HepG2 (cell line): ENCODE measurements at regions not wholly inside any gene's neighbourhood (a gene's known extent, or its start where the extent isn't known, plus 50 kb on each side); places are given as distances from the start of the nearest gene placed in this dataset.

ENCODE experiments used
- ATAC-seq: fragments of 200-7000 bp; cut with Tn5 transposase; 3 replicates; pipeline ENCODE4 v1.9.1; 2020; ENCODE audit warnings: mild to moderate bottlenecking, moderate library complexity
- BruUV-seq: library from RNA; stranded (reverse); fragments of 400-500 nt; replicated peaks from 2 replicates; lab custom pipeline; 2021; lab: Mats Ljungman, UMichigan
- CTCF ChIA-PET: fragments of 300-600 bp; formaldehyde crosslinking; extraction: SDS; loops from one replicate; lab custom pipeline; 2021; ENCODE audit warnings: low total read pairs, inconsistent platforms, low intra/inter-chr PET ratio; lab: Yijun Ruan, JAX
- POLR2A ChIA-PET: fragments of 350-600 bp; sonication (Branson Sonifier 250); formaldehyde crosslinking; loops from one replicate; lab custom pipeline; 2020; ENCODE audit warnings: antibody characterized with exemption, inconsistent platforms; lab: Yijun Ruan, JAX
- DNase-seq: peaks from one replicate; pipeline ENCODE4 v3.0.0-alpha.2; 2015; ENCODE audit warnings: low spot score
- FAIRE-seq: peaks from 3 replicates; lab custom pipeline; 2011; peaks lifted over from hg19 to GRCh38; lab: Jason Lieb, UNC
- H2AFZ ChIP-seq: one replicate; pipeline ENCODE4 v1.6.1; 2011; ENCODE audit warnings: low read length, inconsistent platforms
- H3K27ac ChIP-seq: fragments of 300-600 bp; 3 replicates; pipeline ENCODE4 v1.8.0; 2011; ENCODE audit warnings: mixed run types, mild to moderate bottlenecking, mixed read lengths, low read length, inconsistent platforms; ENCODE audit not compliant: insufficient read depth; ENCODE audit errors: extremely low read length
- H3K27me3 ChIP-seq, 2 experiments: fragments of 200-600 bp in 1 of 2; 2 replicates in 1 of 2; 3 replicates in 1 of 2; pipeline versions ENCODE4 v1.6.0 to v1.8.0; 2011; ENCODE audit warnings: low read length in 2 of 2, mild to moderate bottlenecking in 2 of 2, moderate library complexity in 2 of 2, inconsistent platforms in 1 of 2; ENCODE audit not compliant: insufficient read depth in 2 of 2, control insufficient read depth in 1 of 2
- H3K36me3 ChIP-seq, 2 experiments: fragments of 200-600 bp in 1 of 2; replicated peaks in 1 of 2; 2 replicates in 1 of 2; 3 replicates in 1 of 2; pipeline versions ENCODE4 v1.5.1 to v1.8.0; 2011; ENCODE audit warnings: low read length in 2 of 2, inconsistent platforms in 1 of 2; ENCODE audit not compliant: insufficient read depth in 2 of 2, control insufficient read depth in 1 of 2
- H3K4me1 ChIP-seq: 2 replicates; pipeline ENCODE4 v1.5.1; 2012; ENCODE audit warnings: low read length, inconsistent platforms; ENCODE audit not compliant: insufficient read depth
- H3K4me2 ChIP-seq: 2 replicates; pipeline ENCODE4 v1.6.0; 2011; ENCODE audit warnings: low read depth, low read length, inconsistent platforms
- H3K4me3 ChIP-seq, 3 experiments: fragments of 200-600 bp in 1 of 3; sonication (generic), shearing (Covaris generic) in 1 of 3; replicated peaks in 1 of 3; 2 replicates each; pipeline ENCODE4 v1.5.1; 2011 to 2016; ENCODE audit warnings: low read length in 3 of 3, inconsistent platforms in 2 of 3, low read depth in 2 of 3, mild to moderate bottlenecking in 2 of 3, control low read depth in 1 of 3, mixed read lengths in 1 of 3; ENCODE audit not compliant: insufficient read depth in 1 of 3
- H3K79me2 ChIP-seq: one replicate; pipeline ENCODE4 v1.6.1; 2011; ENCODE audit warnings: low read length, inconsistent platforms; ENCODE audit not compliant: insufficient read depth
- H3K9ac ChIP-seq: 2 replicates; pipeline ENCODE4 v1.6.0; 2011; ENCODE audit warnings: mild to moderate bottlenecking, low read depth, low read length, inconsistent platforms; ENCODE audit not compliant: insufficient read depth
- H3K9me3 ChIP-seq: 2 replicates; pipeline ENCODE4 v1.5.1; 2012; ENCODE audit warnings: mild to moderate bottlenecking, low read length
- H4K20me1 ChIP-seq: 2 replicates; pipeline ENCODE4 v1.6.0; 2011; ENCODE audit warnings: inconsistent platforms, mild to moderate bottlenecking, low read length, moderate library complexity; ENCODE audit not compliant: insufficient read depth
- ADNP ChIP-seq: sonication (generic); formaldehyde crosslinking; IDR thresholded peaks from 2 replicates; pipeline ENCODE4 v1.4.0; 2020; ENCODE audit warnings: missing genetic modification reagents
- AGO2 ChIP-seq: fragments of 200-400 bp; formaldehyde crosslinking; optimal IDR thresholded peaks from 2 replicates; pipeline ENCODE3; 2017; ENCODE audit warnings: mild to moderate bottlenecking, low read depth, low read length, moderate library complexity
- EEA1 ChIP-seq: sonication (generic); formaldehyde crosslinking; IDR thresholded peaks from 2 replicates; pipeline ENCODE4 v1.5.1; 2020; ENCODE audit warnings: mild to moderate bottlenecking, missing genetic modification reagents, borderline replicate concordance
- EED ChIP-seq: sonication (generic); formaldehyde crosslinking; IDR thresholded peaks from 2 replicates; pipeline ENCODE4 v1.5.0; 2020; ENCODE audit warnings: mild to moderate bottlenecking, missing genetic modification reagents
- FOSL2 ChIP-seq: sonication (generic); formaldehyde crosslinking; IDR thresholded peaks from 2 replicates; pipeline ENCODE4 v1.4.0; 2020; ENCODE audit warnings: missing genetic modification reagents
- FOXJ3 ChIP-seq: sonication (generic); formaldehyde crosslinking; IDR thresholded peaks from 2 replicates; pipeline ENCODE4 v1.4.0; 2020; ENCODE audit warnings: missing genetic modification reagents, mild to moderate bottlenecking, borderline replicate concordance
- IKZF4 ChIP-seq: sonication (generic); formaldehyde crosslinking; IDR thresholded peaks from 2 replicates; pipeline ENCODE4 v1.5.1; 2020; ENCODE audit warnings: borderline replicate concordance, mild to moderate bottlenecking, low read depth, missing genetic modification reagents; ENCODE audit errors: not compliant biosample characterization
- JDP2 ChIP-seq: sonication (generic); formaldehyde crosslinking; IDR thresholded peaks from 2 replicates; pipeline ENCODE4 v1.8.1; 2022; ENCODE audit warnings: missing genetic modification reagents, borderline replicate concordance
- KDM5B ChIP-seq: sonication (generic); formaldehyde crosslinking; IDR thresholded peaks from 2 replicates; pipeline ENCODE4 v1.4.0; 2020; ENCODE audit warnings: missing genetic modification reagents, mild to moderate bottlenecking, borderline replicate concordance
- MXI1 ChIP-seq: IDR thresholded peaks from 3 replicates; pipeline ENCODE4 v1.6.1; 2012; ENCODE audit warnings: low read depth, low read length, inconsistent platforms, borderline replicate concordance
- POLR2AphosphoS5 ChIP-seq: IDR thresholded peaks from 2 replicates; pipeline ENCODE4 v1.6.1; 2012; ENCODE audit warnings: low read depth, low read length
- RFX5 ChIP-seq: IDR thresholded peaks from 2 replicates; pipeline ENCODE4 v1.6.1; 2011; ENCODE audit warnings: low read depth, low read length, improper control_type of control experiment
- SOX5 ChIP-seq: IDR thresholded peaks from 2 replicates; pipeline ENCODE4 v1.6.1; 2016; ENCODE audit warnings: borderline replicate concordance
- SP5 ChIP-seq: IDR thresholded peaks from 2 replicates; pipeline ENCODE4 v1.6.1; 2016; ENCODE audit warnings: low read depth, borderline replicate concordance
- TAF1 ChIP-seq: sonication (generic); formaldehyde crosslinking; IDR thresholded peaks from 2 replicates; pipeline ENCODE4 v1.4.0; 2020; ENCODE audit warnings: missing genetic modification reagents
- ZFP37 ChIP-seq: sonication (generic); formaldehyde crosslinking; IDR thresholded peaks from 2 replicates; pipeline ENCODE4 v1.4.0; 2020; ENCODE audit warnings: missing genetic modification reagents, borderline replicate concordance
- ZKSCAN1 ChIP-seq: fragments of 150-350 bp; IDR thresholded peaks from 2 replicates; pipeline ENCODE4 v1.6.1; 2014; ENCODE audit warnings: low read length
- ZKSCAN5 ChIP-seq: sonication (generic); formaldehyde crosslinking; IDR thresholded peaks from 2 replicates; pipeline ENCODE4 v1.5.1; 2020; ENCODE audit warnings: mild to moderate bottlenecking, missing genetic modification reagents
- ZMYM2 ChIP-seq: sonication (generic); formaldehyde crosslinking; IDR thresholded peaks from 2 replicates; pipeline ENCODE4 v1.8.0; 2022; ENCODE audit warnings: mild to moderate bottlenecking, missing genetic modification reagents
- ZNF383 ChIP-seq: sonication (generic); formaldehyde crosslinking; IDR thresholded peaks from 2 replicates; pipeline ENCODE4 v1.4.0; 2020; ENCODE audit warnings: missing genetic modification reagents, mild to moderate bottlenecking, borderline replicate concordance
- ZNF572 ChIP-seq: sonication (generic); formaldehyde crosslinking; IDR thresholded peaks from 2 replicates; pipeline ENCODE4 v1.5.1; 2020; ENCODE audit warnings: mild to moderate bottlenecking, missing genetic modification reagents
- ZNF660 ChIP-seq: sonication (generic); formaldehyde crosslinking; IDR thresholded peaks from 2 replicates; pipeline ENCODE4 v1.5.1; 2020; ENCODE audit warnings: mild to moderate bottlenecking, low read depth, missing genetic modification reagents, borderline replicate concordance
- WGBS: methylation state at CpG from one replicate; pipeline ENCODE4 v1.1.6; 2017; ENCODE audit warnings: low lambda C conversion rate; 5-methylcytosine and 5-hydroxymethylcytosine counted together
- in situ Hi-C: cut with HindIII; loops from 2 replicates; pipeline ENCODE4 v1.10.0; 2017; ENCODE audit warnings: low pct_unique_long_range_greater_than_20kb; ENCODE audit not compliant: extremely low pct_ligation_motif_present
- intact Hi-C: fragments of 100-400 bp; cut with micrococcal nuclease; formaldehyde crosslinking; loops from one replicate; pipeline ENCODE4 v1.10.0; 2022; ENCODE audit not compliant: unreplicated experiment
- TF ChIP-seq, protein P1 (sequence below): sonication (generic); formaldehyde crosslinking; IDR thresholded peaks from 2 replicates; pipeline ENCODE4 v1.4.0; 2020; ENCODE audit warnings: missing genetic modification reagents
- TF ChIP-seq, protein P2 (sequence below): sonication (generic); formaldehyde crosslinking; IDR thresholded peaks from 2 replicates; pipeline ENCODE4 v1.5.1; 2020; ENCODE audit warnings: missing genetic modification reagents, mild to moderate bottlenecking, borderline replicate concordance

GRCh38 chr6:133114973-133115372 is 126.2 kb upstream of the EYA4 start (continued):
- TF ChIP-seq, protein P1, sequence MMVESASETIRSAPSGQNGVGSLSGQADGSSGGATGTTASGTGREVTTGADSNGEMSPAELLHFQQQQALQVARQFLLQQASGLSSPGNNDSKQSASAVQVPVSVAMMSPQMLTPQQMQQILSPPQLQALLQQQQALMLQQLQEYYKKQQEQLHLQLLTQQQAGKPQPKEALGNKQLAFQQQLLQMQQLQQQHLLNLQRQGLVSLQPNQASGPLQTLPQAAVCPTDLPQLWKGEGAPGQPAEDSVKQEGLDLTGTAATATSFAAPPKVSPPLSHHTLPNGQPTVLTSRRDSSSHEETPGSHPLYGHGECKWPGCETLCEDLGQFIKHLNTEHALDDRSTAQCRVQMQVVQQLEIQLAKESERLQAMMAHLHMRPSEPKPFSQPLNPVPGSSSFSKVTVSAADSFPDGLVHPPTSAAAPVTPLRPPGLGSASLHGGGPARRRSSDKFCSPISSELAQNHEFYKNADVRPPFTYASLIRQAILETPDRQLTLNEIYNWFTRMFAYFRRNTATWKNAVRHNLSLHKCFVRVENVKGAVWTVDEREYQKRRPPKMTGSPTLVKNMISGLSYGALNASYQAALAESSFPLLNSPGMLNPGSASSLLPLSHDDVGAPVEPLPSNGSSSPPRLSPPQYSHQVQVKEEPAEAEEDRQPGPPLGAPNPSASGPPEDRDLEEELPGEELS = no peak
- TF ChIP-seq SOX5 (CRISPR knock-in tag) (no peak), RFX5 (no peak), SP5 (CRISPR knock-in tag) (no peak), FOXJ3 (CRISPR knock-in tag) (no peak), ZNF383 (CRISPR knock-in tag) (no peak)

GRCh38 chr6:133115946-133116345 is 125.2 kb upstream of the EYA4 start:
- ATAC-seq = no peak
- 4% methylated on average over 2 of the region's 2 CpGs for WGBS
- no peak for DNase-seq
- Histone ChIP-seq H3K9me3 (no peaks in the 10 kb centered on the region), H3K79me2 (no peaks in the 10 kb centered on the region), H4K20me1 (no peaks in the 10 kb centered on the region), H3K4me2 (no peak overlapping the region), H3K27ac (no peak overlapping the region), H3K4me3 (no peak overlapping the region), H3K27me3 (no peaks in the 10 kb centered on the region), H3K9ac (no peak overlapping the region), H2AFZ (no peak overlapping the region), H3K36me3 (no peaks in the 10 kb centered on the region), H3K4me1 (no peaks in the 10 kb centered on the region)
- BruUV-seq = no TSS peak
- no peak for FAIRE-seq
- intact Hi-C loops = no loop called here
- ChIA-PET CTCF (no interaction called here), POLR2A (no interaction called here)
- in situ Hi-C loops = no loop called here
- TF ChIP-seq MXI1 (no peak), POLR2AphosphoS5 (no peak), EEA1 (no peak), IKZF4 (CRISPR knock-in tag) (no peak), ZNF572 (no peak), TAF1 (no peak), ZMYM2 (CRISPR knock-in tag) (no peak), KDM5B (CRISPR knock-in tag) (no peak), EED (CRISPR knock-in tag) (no peak), AGO2 (no peak), ADNP (CRISPR knock-in tag) (no peak), ZNF660 (CRISPR knock-in tag) (no peak), ZKSCAN1 (no peak), FOSL2 (CRISPR knock-in tag) (no peak), ZFP37 (CRISPR knock-in tag) (no peak), JDP2 (CRISPR knock-in tag) (no peak), ZKSCAN5 (CRISPR knock-in tag) (no peak)
- TF ChIP-seq, protein P2, sequence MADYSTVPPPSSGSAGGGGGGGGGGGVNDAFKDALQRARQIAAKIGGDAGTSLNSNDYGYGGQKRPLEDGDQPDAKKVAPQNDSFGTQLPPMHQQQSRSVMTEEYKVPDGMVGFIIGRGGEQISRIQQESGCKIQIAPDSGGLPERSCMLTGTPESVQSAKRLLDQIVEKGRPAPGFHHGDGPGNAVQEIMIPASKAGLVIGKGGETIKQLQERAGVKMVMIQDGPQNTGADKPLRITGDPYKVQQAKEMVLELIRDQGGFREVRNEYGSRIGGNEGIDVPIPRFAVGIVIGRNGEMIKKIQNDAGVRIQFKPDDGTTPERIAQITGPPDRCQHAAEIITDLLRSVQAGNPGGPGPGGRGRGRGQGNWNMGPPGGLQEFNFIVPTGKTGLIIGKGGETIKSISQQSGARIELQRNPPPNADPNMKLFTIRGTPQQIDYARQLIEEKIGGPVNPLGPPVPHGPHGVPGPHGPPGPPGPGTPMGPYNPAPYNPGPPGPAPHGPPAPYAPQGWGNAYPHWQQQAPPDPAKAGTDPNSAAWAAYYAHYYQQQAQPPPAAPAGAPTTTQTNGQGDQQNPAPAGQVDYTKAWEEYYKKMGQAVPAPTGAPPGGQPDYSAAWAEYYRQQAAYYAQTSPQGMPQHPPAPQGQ = no peak
